ENCODE measurements at regions not wholly inside any gene's neighbourhood (a gene's known extent, or its start where the extent isn't known, plus 50 kb on each side); places are given as distances from the start of the nearest gene placed in this dataset.

DNA sequence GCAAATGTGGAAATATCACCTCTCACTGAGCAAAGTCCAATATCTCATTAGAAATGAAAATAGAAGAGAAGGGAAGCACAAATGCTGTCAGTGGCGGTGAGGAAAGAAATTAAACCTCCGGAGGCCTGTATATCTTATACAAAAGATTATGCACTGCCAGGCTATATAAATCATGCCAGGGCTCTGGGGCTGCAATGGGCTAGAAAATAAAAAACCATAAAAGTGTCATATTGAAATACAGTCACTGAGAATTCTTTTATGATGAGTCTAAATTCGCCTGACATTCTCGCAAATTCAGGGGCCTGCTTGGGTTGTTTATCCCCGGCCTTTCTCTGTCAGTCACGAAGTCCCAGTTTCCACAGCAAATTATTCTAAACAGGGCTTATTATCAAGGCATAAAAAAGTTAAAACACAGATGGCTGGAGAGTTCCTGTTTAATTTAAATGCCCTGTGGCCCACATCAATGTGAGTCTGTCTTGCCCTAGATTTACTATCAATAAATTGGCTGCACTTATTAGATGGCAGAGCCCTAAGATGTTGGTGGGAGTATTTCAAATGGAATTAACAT lies 193.8 kb downstream of the SNX10 start:
- no peaks in the 10 kb centered on the region for H3K36me3 ChIP-seq (replicated peaks; ENCODE audit: insufficient read depth, low read depth)
- H3K9me2 ChIP-seq (replicated peaks; ENCODE audit: insufficient read depth) = no peaks in the 10 kb centered on the region
- H2AFZ ChIP-seq = no peak overlapping the region
- H3K4me3 ChIP-seq = no peak overlapping the region
- no peak for DNase-seq (ENCODE audit: low spot score)
- no peak overlapping the region for H3K27ac ChIP-seq
- TF ChIP-seq, protein P1, sequence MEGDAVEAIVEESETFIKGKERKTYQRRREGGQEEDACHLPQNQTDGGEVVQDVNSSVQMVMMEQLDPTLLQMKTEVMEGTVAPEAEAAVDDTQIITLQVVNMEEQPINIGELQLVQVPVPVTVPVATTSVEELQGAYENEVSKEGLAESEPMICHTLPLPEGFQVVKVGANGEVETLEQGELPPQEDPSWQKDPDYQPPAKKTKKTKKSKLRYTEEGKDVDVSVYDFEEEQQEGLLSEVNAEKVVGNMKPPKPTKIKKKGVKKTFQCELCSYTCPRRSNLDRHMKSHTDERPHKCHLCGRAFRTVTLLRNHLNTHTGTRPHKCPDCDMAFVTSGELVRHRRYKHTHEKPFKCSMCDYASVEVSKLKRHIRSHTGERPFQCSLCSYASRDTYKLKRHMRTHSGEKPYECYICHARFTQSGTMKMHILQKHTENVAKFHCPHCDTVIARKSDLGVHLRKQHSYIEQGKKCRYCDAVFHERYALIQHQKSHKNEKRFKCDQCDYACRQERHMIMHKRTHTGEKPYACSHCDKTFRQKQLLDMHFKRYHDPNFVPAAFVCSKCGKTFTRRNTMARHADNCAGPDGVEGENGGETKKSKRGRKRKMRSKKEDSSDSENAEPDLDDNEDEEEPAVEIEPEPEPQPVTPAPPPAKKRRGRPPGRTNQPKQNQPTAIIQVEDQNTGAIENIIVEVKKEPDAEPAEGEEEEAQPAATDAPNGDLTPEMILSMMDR (IDR thresholded peaks at IDR 0.05; ENCODE audit: poor library complexity) = no peak
- TF ChIP-seq EZH2phosphoT487 (IDR thresholded peaks at IDR 0.05; ENCODE audit: low read depth, severe bottlenecking, unreplicated experiment) = no peak
- no peak for TF ChIP-seq EZH2 (IDR thresholded peaks at IDR 0.05; ENCODE audit: borderline replicate concordance)
- WGBS (ENCODE audit: low lambda C conversion rate, missing lambda C conversion rate) = 57% methylated on average over 6 of the region's 6 CpGs
- H3K27me3 ChIP-seq = no peaks in the 10 kb centered on the region
- peaks cover 8% of the 10 kb centered on the region for H3K4me1 ChIP-seq (ENCODE audit: insufficient read depth)
- no peaks in the 10 kb centered on the region for H3K9me3 ChIP-seq (ENCODE audit: low read depth)
- H3K4me2 ChIP-seq = no peak overlapping the region
- H3K79me2 ChIP-seq = no peaks in the 10 kb centered on the region
- no peaks in the 10 kb centered on the region for H4K20me1 ChIP-seq (ENCODE audit: insufficient read depth, poor library complexity, severe bottlenecking)

DNA sequence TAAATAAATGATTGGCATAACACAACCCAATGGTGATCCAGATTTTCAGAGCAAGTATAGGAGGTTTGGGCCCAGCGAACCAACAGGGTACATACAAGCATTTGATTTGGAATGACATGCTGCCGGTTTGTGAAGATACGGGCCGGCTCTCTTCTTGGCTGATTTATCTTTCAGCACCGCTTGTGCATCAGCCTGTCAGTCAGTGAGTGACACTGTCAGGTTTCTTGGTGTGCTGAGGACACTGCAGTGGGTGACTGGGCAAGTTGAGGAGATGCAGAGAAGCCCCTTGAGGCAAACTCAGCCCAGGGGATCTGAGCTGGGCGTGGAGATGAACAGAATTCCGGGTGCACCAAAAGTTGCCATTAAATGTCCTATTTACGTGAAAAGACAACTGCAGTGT lies 194.5 kb downstream of the SNX10 start:
- no peak overlapping the region for H2AFZ ChIP-seq

DNA sequence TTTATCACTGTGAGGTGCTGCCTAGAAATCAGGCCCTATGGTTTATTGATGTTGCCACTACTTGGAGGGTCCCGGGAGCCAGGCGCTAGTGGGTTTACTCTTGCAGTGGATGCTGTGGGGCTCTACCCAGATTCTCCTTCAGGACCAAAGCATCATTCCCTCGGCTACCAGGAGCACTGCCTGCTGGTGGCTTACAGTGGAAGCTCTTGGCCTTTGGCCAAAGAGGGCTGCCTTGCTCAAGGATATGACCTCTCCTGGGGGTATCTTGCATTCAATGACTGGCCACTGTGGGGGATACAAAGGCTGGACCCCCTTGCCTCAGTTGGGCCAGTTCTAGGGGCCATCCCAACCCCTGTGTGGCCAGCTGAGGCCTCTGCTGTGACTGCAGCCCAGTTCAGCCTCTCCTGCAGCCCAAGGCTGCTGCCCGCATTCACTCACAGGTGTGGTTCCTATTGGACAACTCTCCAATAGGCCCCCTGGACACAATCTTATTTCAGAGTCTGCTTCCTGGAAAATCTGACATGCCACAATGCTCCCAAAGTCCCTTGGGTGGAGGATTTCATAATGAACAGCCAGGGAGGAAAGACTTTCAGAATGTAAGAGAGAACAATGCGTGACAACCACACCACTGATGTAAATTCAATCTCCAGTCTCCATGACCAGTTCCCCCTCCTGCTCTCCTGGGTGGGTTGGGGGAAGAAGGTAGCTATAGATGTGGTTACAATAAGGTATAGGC lies 196.3 kb downstream of the SNX10 start:
- Histone ChIP-seq H3K4me2 (no peak overlapping the region), H4K20me1 (ENCODE audit: insufficient read depth, poor library complexity, severe bottlenecking) (no peaks in the 10 kb centered on the region), H3K36me3 (replicated peaks; ENCODE audit: insufficient read depth, low read depth) (no peaks in the 10 kb centered on the region), H3K27me3 (no peaks in the 10 kb centered on the region), H3K27ac (no peak overlapping the region), H3K4me1 (ENCODE audit: insufficient read depth) (peaks cover 17% of the 10 kb centered on the region), H3K79me2 (no peaks in the 10 kb centered on the region), H3K4me3 (no peak overlapping the region), H3K9me3 (ENCODE audit: low read depth) (no peaks in the 10 kb centered on the region), H3K9me2 (replicated peaks; ENCODE audit: insufficient read depth) (no peaks in the 10 kb centered on the region), H2AFZ (no peak overlapping the region)
- TF ChIP-seq EZH2 (IDR thresholded peaks at IDR 0.05; ENCODE audit: borderline replicate concordance) (no peak), EZH2phosphoT487 (IDR thresholded peaks at IDR 0.05; ENCODE audit: low read depth, severe bottlenecking, unreplicated experiment) (no peak)
- TF ChIP-seq, protein P1 (IDR thresholded peaks at IDR 0.05; ENCODE audit: poor library complexity) = no peak
- 96% methylated on average over 5 of the region's 5 CpGs for WGBS (ENCODE audit: low lambda C conversion rate, missing lambda C conversion rate)
- no peak for DNase-seq (ENCODE audit: low spot score)

More for the DNA sequence above, 194.5 kb downstream of the SNX10 start:
- H3K79me2 ChIP-seq = no peaks in the 10 kb centered on the region
- no peak overlapping the region for H3K4me3 ChIP-seq
- H3K4me1 ChIP-seq (ENCODE audit: insufficient read depth) = peaks cover 15% of the 10 kb centered on the region
- H3K4me2 ChIP-seq = no peak overlapping the region
- WGBS (ENCODE audit: low lambda C conversion rate, missing lambda C conversion rate) = 95% methylated on average over 8 of the region's 8 CpGs
- no peaks in the 10 kb centered on the region for H3K9me2 ChIP-seq (replicated peaks; ENCODE audit: insufficient read depth)
- DNase-seq (ENCODE audit: low spot score) = no peak
- no peaks in the 10 kb centered on the region for H3K27me3 ChIP-seq
- no peak overlapping the region for H3K27ac ChIP-seq
- no peaks in the 10 kb centered on the region for H3K36me3 ChIP-seq (replicated peaks; ENCODE audit: insufficient read depth, low read depth)
- no peak for TF ChIP-seq EZH2 (IDR thresholded peaks at IDR 0.05; ENCODE audit: borderline replicate concordance)
- no peak for TF ChIP-seq EZH2phosphoT487 (IDR thresholded peaks at IDR 0.05; ENCODE audit: low read depth, severe bottlenecking, unreplicated experiment)
- TF ChIP-seq, protein P1 (IDR thresholded peaks at IDR 0.05; ENCODE audit: poor library complexity) = no peak
- no peaks in the 10 kb centered on the region for H4K20me1 ChIP-seq (ENCODE audit: insufficient read depth, poor library complexity, severe bottlenecking)
- H3K9me3 ChIP-seq (ENCODE audit: low read depth) = no peaks in the 10 kb centered on the region

Measured in hepatocyte (in vitro differentiated cells).